CD4-positive, alpha-beta T cell treated with Interleukin-17A for 1 hour (primary cell): ENCODE measurements at regions not wholly inside any gene's neighbourhood (a gene's known extent, or its start where the extent isn't known, plus 50 kb on each side); places are given as distances from the start of the nearest gene placed in this dataset.
"Not testable (repeated sequence)": the region's sequence is repeated elsewhere in the genome, so short reads cannot be mapped to it uniquely, and the experiment has no call there.

Experiments
- DNase-seq: peaks from one replicate; pipeline ENCODE4 v3.0.0-alpha.2; 2020

GRCh38 chr12:11980115-11980514, 90.6 kb upstream of the BCL2L14 start:
- DNase-seq: peak; percentile 10

- DNase-seq: peak; percentile 89
These were observed 89.5 kb upstream of the BCL2L14 start for GRCh38 chr12:11981121-11981733.

GRCh38 chr12:11984417-11984816, 86.3 kb upstream of the BCL2L14 start:
- DNase-seq: no peak

- DNase-seq: no peak
These were observed 84.6 kb upstream of the BCL2L14 start for GRCh38 chr12:11986165-11986564.

GRCh38 chr12:11987901-11988300, 82.8 kb upstream of the BCL2L14 start:
- DNase-seq: no peak

- no peak for DNase-seq
These were observed 79.1 kb upstream of the BCL2L14 start for GRCh38 chr12:11991604-11992003.

GRCh38 chr12:11992515-11992914, 78.2 kb upstream of the BCL2L14 start:
- no peak for DNase-seq

GRCh38 chr12:11998307-11998943, 72.3 kb upstream of the BCL2L14 start:
- DNase-seq: peak; percentile 69

- no peak for DNase-seq
These were observed 71.8 kb upstream of the BCL2L14 start for GRCh38 chr12:11998944-11999315.

GRCh38 chr12:12003609-12004008, 67.1 kb upstream of the BCL2L14 start:
- no peak for DNase-seq

- no peak for DNase-seq
These were observed 66.2 kb upstream of the BCL2L14 start for GRCh38 chr12:12004524-12004923.

- DNase-seq: peak; percentile 34
These were observed 63.6 kb upstream of the BCL2L14 start for GRCh38 chr12:12007001-12007712.

- peak; percentile 36 for DNase-seq
These were observed 63.0 kb upstream of the BCL2L14 start for GRCh38 chr12:12007713-12008231.

- peak; percentile 57 for DNase-seq
These were observed 62.4 kb upstream of the BCL2L14 start for GRCh38 chr12:12008232-12008850.

- DNase-seq: peak; percentile 68
These were observed 61.7 kb upstream of the BCL2L14 start for GRCh38 chr12:12008931-12009611.

- DNase-seq: not testable (repeated sequence)
These were observed 60.9 kb upstream of the BCL2L14 start for GRCh38 chr12:12009749-12010276.

- DNase-seq: peak; percentile 70
These were observed 60.3 kb upstream of the BCL2L14 start for GRCh38 chr12:12010277-12011039.

- DNase-seq: no peak
These were observed 58.9 kb upstream of the BCL2L14 start for GRCh38 chr12:12011880-12012260.

GRCh38 chr12:12015073-12015685, 55.6 kb upstream of the BCL2L14 start:
- DNase-seq: no peak

GRCh38 chr12:12016284-12017100, 54.2 kb upstream of the BCL2L14 start:
- DNase-seq: no peak
